Lower lobe of right lung (tissue), 2 donors: ENCODE measurements at regions not wholly inside any gene's neighbourhood (a gene's known extent, or its start where the extent isn't known, plus 50 kb on each side); places are given as distances from the start of the nearest gene placed in this dataset.

ENCODE experiments used
- ATAC-seq, 2 donors: fragments of 200-7000 bp; cut with Tn5 transposase; one replicate each; pipeline ENCODE4 v1.9.1; 2020 to 2022; ENCODE audit warnings: mild to moderate bottlenecking in 2 of 2, moderate library complexity in 2 of 2
- DNase-seq: peaks from one replicate; pipeline ENCODE4 v3.0.0-alpha.2; 2020
- H3K27ac ChIP-seq: fragments of 200-600 bp; one replicate; pipeline ENCODE4 v1.8.0; 2022
- H3K27me3 ChIP-seq: fragments of 200-600 bp; one replicate; pipeline ENCODE4 v1.8.0; 2022; ENCODE audit warnings: low read depth
- H3K36me3 ChIP-seq: fragments of 200-600 bp; one replicate; pipeline ENCODE4 v1.8.0; 2022; ENCODE audit warnings: mild to moderate bottlenecking
- H3K4me1 ChIP-seq: fragments of 200-600 bp; one replicate; pipeline ENCODE4 v1.8.0; 2022
- H3K4me3 ChIP-seq: fragments of 200-600 bp; one replicate; pipeline ENCODE4 v1.8.0; 2022; ENCODE audit warnings: mild to moderate bottlenecking
- H3K9me3 ChIP-seq: fragments of 200-600 bp; one replicate; pipeline ENCODE4 v1.8.0; 2022
- CTCF ChIP-seq: fragments of 200-600 bp; IDR thresholded peaks from one replicate; pipeline ENCODE4 v1.8.0; 2022; ENCODE audit warnings: antibody characterized with exemption, mild to moderate bottlenecking
- intact Hi-C: fragments of 100-400 bp; cut with DNase I; formaldehyde crosslinking; loops from one replicate; pipeline ENCODE4 v1.11.0; 2022
- donor health status: DM: no; HTN: yes; CAD: no; lungs with severe emphysema.

GRCh38 chr7:16242920-16243319, 178.4 kb downstream of the CRPPA start:
- Histone ChIP-seq H3K4me3 (no peak overlapping the region), H3K9me3 (no peaks in the 10 kb centered on the region), H3K27me3 (no peaks in the 10 kb centered on the region), H3K36me3 (no peaks in the 10 kb centered on the region), H3K27ac (no peak overlapping the region), H3K4me1 (no peaks in the 10 kb centered on the region)
- no peak for ATAC-seq
- no peak for DNase-seq
- intact Hi-C loops = no loop called here
- no peak for TF ChIP-seq CTCF

- Histone ChIP-seq H3K36me3 (no peaks in the 10 kb centered on the region), H3K9me3 (no peaks in the 10 kb centered on the region), H3K4me3 (no peak overlapping the region), H3K27me3 (no peaks in the 10 kb centered on the region), H3K4me1 (no peaks in the 10 kb centered on the region), H3K27ac (no peak overlapping the region)
- no peak for TF ChIP-seq CTCF
- ATAC-seq (no peak), DNase-seq (no peak)
- intact Hi-C loops = no loop called here
Measured at GRCh38 chr7:16241017-16241416, 180.3 kb downstream of the CRPPA start.

- Histone ChIP-seq H3K36me3 (no peaks in the 10 kb centered on the region), H3K27me3 (no peaks in the 10 kb centered on the region), H3K27ac (no peak overlapping the region), H3K4me1 (no peaks in the 10 kb centered on the region), H3K4me3 (no peak overlapping the region), H3K9me3 (no peaks in the 10 kb centered on the region)
- no peak for TF ChIP-seq CTCF
- ATAC-seq = no peak
- no peak for DNase-seq
- intact Hi-C loops = no loop called here
Measured at GRCh38 chr7:16236381-16236780, 185.0 kb downstream of the CRPPA start.

- no peak for TF ChIP-seq CTCF
- ATAC-seq (no peak), DNase-seq (no peak)
- Histone ChIP-seq H3K9me3 (peaks cover 4% of the 10 kb centered on the region), H3K4me1 (no peaks in the 10 kb centered on the region), H3K4me3 (no peak overlapping the region), H3K36me3 (no peaks in the 10 kb centered on the region), H3K27me3 (no peaks in the 10 kb centered on the region), H3K27ac (no peak overlapping the region)
- intact Hi-C loops = no loop called here
Measured at GRCh38 chr7:16235147-16236114, 185.9 kb downstream of the CRPPA start.

GRCh38 chr7:16234493-16235146, 186.7 kb downstream of the CRPPA start:
- Histone ChIP-seq H3K4me1 (no peaks in the 10 kb centered on the region), H3K27ac (no peak overlapping the region), H3K4me3 (no peak overlapping the region), H3K36me3 (no peaks in the 10 kb centered on the region), H3K9me3 (peaks cover 12% of the 10 kb centered on the region), H3K27me3 (no peaks in the 10 kb centered on the region)
- intact Hi-C loops = no loop called here
- no peak for DNase-seq
- TF ChIP-seq CTCF = no peak
- ATAC-seq = no peak
